SU-DHL-6 (cell line): ENCODE measurements at regions not wholly inside any gene's neighbourhood (a gene's known extent, or its start where the extent isn't known, plus 50 kb on each side); places are given as distances from the start of the nearest gene placed in this dataset.

ENCODE experiments used
- H2AFZ ChIP-seq: fragments of 200-600 bp; sonication (generic); 2 replicates; pipeline ENCODE4 v1.6.1; 2014; ENCODE audit warnings: low read depth, mild to moderate bottlenecking, moderate library complexity, mixed read lengths, antibody characterized with exemption, low read length; ENCODE audit not compliant: severe bottlenecking
- H3F3A ChIP-seq: fragments of 200-600 bp; shearing (Covaris generic); 2 replicates; pipeline ENCODE4 v1.6.0; 2016; ENCODE audit warnings: antibody characterized with exemption, mild to moderate bottlenecking; ENCODE audit not compliant: insufficient read depth
- H3K27ac ChIP-seq: fragments of 200-600 bp; sonication (generic); 2 replicates; pipeline ENCODE4 v1.5.1; 2016; ENCODE audit warnings: low read depth, mild to moderate bottlenecking, low read length, moderate library complexity, mixed read lengths
- H3K27me3 ChIP-seq: fragments of 200-600 bp; sonication (generic), shearing (Covaris generic); 2 replicates; pipeline ENCODE4 v1.6.0; 2014; ENCODE audit warnings: mild to moderate bottlenecking, low read length
- H3K36me3 ChIP-seq: fragments of 200-600 bp; sonication (generic); 2 replicates; pipeline ENCODE4 v1.6.1; 2014; ENCODE audit warnings: mild to moderate bottlenecking, low read length, mixed read lengths
- H3K4me2 ChIP-seq: fragments of 300-600, 200-600 bp; shearing (Covaris generic), sonication (generic); 2 replicates; pipeline ENCODE4 v1.6.0; 2014; ENCODE audit warnings: low read length, low read depth, mild to moderate bottlenecking; ENCODE audit not compliant: poor library complexity, severe bottlenecking
- H3K4me3 ChIP-seq: fragments of 200-600 bp; sonication (generic); 2 replicates; pipeline ENCODE4 v1.5.1; 2014; ENCODE audit warnings: antibody characterized with exemption, low read length, mild to moderate bottlenecking, mixed read lengths; ENCODE audit not compliant: insufficient read depth, poor library complexity, severe bottlenecking
- H3K79me2 ChIP-seq: fragments of 200-600 bp; sonication (generic); 2 replicates; pipeline ENCODE4 v1.6.1; 2014; ENCODE audit warnings: mild to moderate bottlenecking, low read length, moderate library complexity; ENCODE audit not compliant: insufficient read depth
- H3K9ac ChIP-seq: fragments of 200-600 bp; sonication (generic); 2 replicates; pipeline ENCODE4 v1.7.0; 2014; ENCODE audit warnings: mild to moderate bottlenecking, low read length
- H3K9me2 ChIP-seq: fragments of 200-600 bp; sonication (generic); replicated peaks from 2 replicates; pipeline ENCODE4 v1.6.1; 2014; ENCODE audit warnings: low read length; ENCODE audit not compliant: insufficient read depth
- H3K9me3 ChIP-seq: fragments of 200-600 bp; sonication (generic); 2 replicates; pipeline ENCODE4 v1.6.1; 2014; ENCODE audit warnings: low read length, mixed read lengths; ENCODE audit not compliant: insufficient read depth
- H4K20me1 ChIP-seq: fragments of 200-600 bp; sonication (generic); 2 replicates; pipeline ENCODE4 v1.6.1; 2014; ENCODE audit warnings: low read depth, mild to moderate bottlenecking, antibody characterized with exemption, low read length, moderate library complexity, mixed read lengths
- CTCF ChIP-seq: fragments of 200-600 bp; sonication (generic); IDR thresholded peaks from one replicate; pipeline ENCODE4 v1.5.1; 2017; ENCODE audit warnings: antibody characterized with exemption, mild to moderate bottlenecking, low read length, moderate library complexity; ENCODE audit not compliant: insufficient read depth, poor library complexity, severe bottlenecking
- EZH2phosphoT487 ChIP-seq: fragments of 200-600 bp; sonication (generic), shearing (Covaris generic); conservative IDR thresholded peaks from 2 replicates; pipeline ENCODE4 v1.6.1; 2018; ENCODE audit warnings: mild to moderate bottlenecking, antibody characterized with exemption, low read length, moderate library complexity, mixed read lengths

DNA sequence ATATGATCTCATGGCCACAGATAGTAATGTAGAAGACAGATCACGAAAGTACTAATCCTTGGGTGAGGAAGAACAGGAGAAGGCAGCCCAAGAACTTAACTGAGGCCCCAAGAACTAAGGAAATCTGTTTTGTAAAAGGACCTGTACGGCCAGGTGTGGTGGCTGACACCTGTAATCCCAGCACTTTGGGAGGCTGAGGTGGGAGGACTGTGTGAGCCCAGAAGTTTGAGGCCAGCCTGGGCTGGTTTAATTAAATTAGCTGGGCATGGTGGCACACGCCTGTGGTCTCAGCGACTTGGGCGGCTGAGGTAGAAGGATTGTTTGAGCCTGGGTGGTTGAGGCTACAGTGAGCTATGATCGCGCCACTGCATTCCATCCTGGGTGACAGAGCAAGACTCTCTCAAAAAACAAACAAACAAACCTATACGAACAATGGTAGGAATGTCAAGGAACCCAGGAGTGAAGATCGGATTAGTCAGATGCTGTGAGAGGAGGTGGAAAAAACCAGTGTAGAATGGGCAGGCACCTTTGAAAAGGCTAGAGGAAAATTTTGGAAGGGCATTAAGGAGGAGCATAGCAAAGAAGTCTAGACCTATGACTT is 283.8 kb upstream of the DMRT1 start:
- Histone ChIP-seq H3K9ac (no peak overlapping the region), H2AFZ (no peak overlapping the region), H3K27me3 (no peaks in the 10 kb centered on the region), H3K9me3 (no peaks in the 10 kb centered on the region), H3K4me2 (no peak overlapping the region), H3K79me2 (peaks cover 91% of the 10 kb centered on the region), H3F3A (peaks cover 79% of the 10 kb centered on the region), H4K20me1 (no peaks in the 10 kb centered on the region), H3K36me3 (no peaks in the 10 kb centered on the region; the same call in 1 of the 2 replicates), H3K9me2 (no peaks in the 10 kb centered on the region), H3K27ac (peak overlapping the region; percentile 6; the same call in 1 of the 2 replicates), H3K4me3 (no peak overlapping the region)
- TF ChIP-seq CTCF (no peak), EZH2phosphoT487 (no peak)

- TF ChIP-seq EZH2phosphoT487 = no peak
- TF ChIP-seq CTCF = no peak
- H3K27ac ChIP-seq = peak overlapping the region; percentile 98
- H3K4me3 ChIP-seq = peak overlapping the region; percentile 3
- peak overlapping the region; percentile 66 for H3K9ac ChIP-seq
- peaks cover 66% of the 10 kb centered on the region for H3K79me2 ChIP-seq
- H3K27me3 ChIP-seq = no peaks in the 10 kb centered on the region
- H3K36me3 ChIP-seq = no peaks in the 10 kb centered on the region
- H3K4me2 ChIP-seq = peak overlapping the region; percentile 81
- H3F3A ChIP-seq = peaks cover 89% of the 10 kb centered on the region
- H3K9me2 ChIP-seq = no peaks in the 10 kb centered on the region
- no peaks in the 10 kb centered on the region for H4K20me1 ChIP-seq
- no peak overlapping the region for H2AFZ ChIP-seq
- H3K9me3 ChIP-seq = no peaks in the 10 kb centered on the region
Observed at GRCh38 chr9:561427-561826, 280.1 kb upstream of the DMRT1 start.

GRCh38 chr9:563200-563599 is 278.3 kb upstream of the DMRT1 start:
- peak overlapping the region; percentile 66 for H3K9ac ChIP-seq
- no peak for TF ChIP-seq CTCF
- no peak for TF ChIP-seq EZH2phosphoT487
- H3F3A ChIP-seq = peaks cover 92% of the 10 kb centered on the region

More at GRCh38 chr9:563200-563599, 278.3 kb upstream of the DMRT1 start:
- no peaks in the 10 kb centered on the region for H3K27me3 ChIP-seq
- H3K9me2 ChIP-seq = no peaks in the 10 kb centered on the region
- no peaks in the 10 kb centered on the region for H3K9me3 ChIP-seq
- H3K27ac ChIP-seq = peak overlapping the region; percentile 98
- no peaks in the 10 kb centered on the region for H3K36me3 ChIP-seq
- H2AFZ ChIP-seq = no peak overlapping the region
- H3K4me3 ChIP-seq = peak overlapping the region; percentile 21
- no peaks in the 10 kb centered on the region for H4K20me1 ChIP-seq
- H3K4me2 ChIP-seq = peak overlapping the region; percentile 81
- peaks cover 58% of the 10 kb centered on the region for H3K79me2 ChIP-seq
